T-helper 2 cell treated with Interferon-gamma antibody and Interleukin-4, amounts not matched to agents 5 μg/mL and 100 μg/mL, for 36 hours (primary cell): ENCODE measurements at regions not wholly inside any gene's neighbourhood (a gene's known extent, or its start where the extent isn't known, plus 50 kb on each side); places are given as distances from the start of the nearest gene placed in this dataset.
"Not testable (repeated sequence)": the region's sequence is repeated elsewhere in the genome, so short reads cannot be mapped to it uniquely, and the experiment has no call there.

Experiments used
- DNase-seq: peaks from one replicate; pipeline ENCODE4 v3.0.0; 2021; ENCODE audit warnings: low spot score
- H3K27ac Mint-ChIP-seq: one replicate; pipeline ENCODE4 v1.8.0; 2021; ENCODE audit warnings: mild to moderate bottlenecking, mixed read lengths
- H3K27me3 Mint-ChIP-seq: one replicate; pipeline ENCODE4 v1.8.0; 2021; ENCODE audit warnings: low read depth, mixed read lengths
- H3K36me3 Mint-ChIP-seq: one replicate; pipeline ENCODE4 v1.8.0; 2021; ENCODE audit warnings: low read depth, mixed read lengths
- H3K4me1 Mint-ChIP-seq: one replicate; pipeline ENCODE4 v1.8.0; 2021; ENCODE audit warnings: low read depth, mixed read lengths
- H3K4me3 Mint-ChIP-seq: one replicate; pipeline ENCODE4 v1.8.0; 2022; ENCODE audit warnings: mild to moderate bottlenecking, moderate library complexity, mixed read lengths
- H3K9me3 Mint-ChIP-seq: one replicate; pipeline ENCODE4 v1.8.0; 2021; ENCODE audit warnings: mixed read lengths

DNA sequence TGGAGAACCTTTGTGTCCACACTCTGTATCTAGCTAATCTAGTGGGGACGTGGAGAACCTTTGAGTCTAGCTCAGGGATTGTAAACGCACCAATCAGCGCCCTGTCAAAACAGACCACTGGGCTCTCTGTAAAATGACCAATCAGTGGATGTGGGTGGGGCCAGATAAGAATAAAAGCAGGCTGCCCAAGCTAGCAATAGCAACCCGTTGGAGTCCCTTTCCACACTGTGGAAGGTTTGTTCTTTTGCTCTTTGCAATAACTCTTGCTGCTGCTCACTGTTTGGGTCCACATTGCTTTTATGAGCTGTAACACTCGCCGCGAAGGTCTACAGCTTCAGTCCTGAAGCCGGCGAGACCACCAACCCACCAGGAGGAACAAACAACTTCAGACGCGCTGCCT lies 187.7 kb upstream of the NLRP1 start:
- H3K9me3 Mint-ChIP-seq, H3K36me3 Mint-ChIP-seq, H3K27ac Mint-ChIP-seq, DNase-seq, H3K4me3 Mint-ChIP-seq: not testable (repeated sequence)
- Mint-ChIP-seq H3K4me1 (peaks cover 17% of the 10 kb centered on the region), H3K27me3 (peaks cover 33% of the 10 kb centered on the region)

DNA sequence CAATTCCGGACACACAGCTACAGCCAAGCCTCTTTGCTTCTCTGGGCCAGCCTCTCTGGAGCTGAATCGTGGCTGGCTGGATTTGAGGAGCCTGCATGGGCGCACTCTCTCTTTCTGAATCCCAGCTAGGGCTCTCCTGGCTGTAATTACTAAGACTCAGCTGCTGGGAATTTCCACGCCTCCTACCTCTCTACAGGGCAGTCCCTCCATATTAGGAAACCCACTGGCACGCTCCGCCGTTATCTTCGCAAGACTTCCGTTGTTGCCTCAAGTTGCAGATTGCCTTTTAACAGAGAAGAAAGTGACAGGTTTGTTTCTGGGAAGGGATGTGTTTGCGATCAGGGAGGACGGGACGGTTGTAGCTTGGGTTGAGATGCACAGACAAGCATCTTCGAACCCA lies 188.4 kb upstream of the NLRP1 start:
- H3K36me3 Mint-ChIP-seq = no peaks in the 10 kb centered on the region
- H3K27ac Mint-ChIP-seq = no peak overlapping the region
- H3K9me3 Mint-ChIP-seq = no peaks in the 10 kb centered on the region
- peaks cover 22% of the 10 kb centered on the region for H3K4me1 Mint-ChIP-seq
- H3K4me3 Mint-ChIP-seq = no peak overlapping the region
- H3K27me3 Mint-ChIP-seq = peaks cover 35% of the 10 kb centered on the region
- no peak for DNase-seq

DNA sequence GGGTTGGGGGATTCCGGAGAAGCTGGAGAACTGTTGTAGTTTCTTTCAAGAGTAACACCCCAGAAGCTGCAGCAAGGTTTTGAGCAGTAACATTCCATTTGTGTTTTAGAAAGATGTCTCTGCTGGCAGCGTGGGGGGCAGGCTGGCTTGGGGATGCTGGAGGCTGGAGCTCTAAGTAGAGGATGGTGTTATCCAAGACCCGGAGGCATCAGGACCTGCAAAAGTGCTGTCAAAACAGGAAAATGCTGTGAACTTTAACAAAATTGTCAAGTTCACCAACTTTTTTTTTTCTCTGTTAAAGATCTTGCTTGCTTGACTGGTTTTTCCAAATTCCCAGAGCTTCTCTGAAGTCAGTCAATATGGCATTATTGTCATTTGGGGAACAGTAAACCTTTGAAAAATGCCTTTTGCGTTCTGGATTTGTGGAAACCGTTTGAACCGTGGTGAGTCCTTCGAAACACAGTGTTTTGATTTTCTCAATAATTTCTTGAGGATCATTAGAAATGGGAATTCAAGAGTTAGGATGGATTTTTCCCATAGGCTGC lies 189.6 kb upstream of the NLRP1 start:
- Mint-ChIP-seq H3K9me3 (no peaks in the 10 kb centered on the region), H3K27ac (no peak overlapping the region), H3K27me3 (peaks cover 28% of the 10 kb centered on the region), H3K4me3 (no peak overlapping the region), H3K4me1 (peaks cover 22% of the 10 kb centered on the region), H3K36me3 (no peaks in the 10 kb centered on the region)
- no peak for DNase-seq

DNA sequence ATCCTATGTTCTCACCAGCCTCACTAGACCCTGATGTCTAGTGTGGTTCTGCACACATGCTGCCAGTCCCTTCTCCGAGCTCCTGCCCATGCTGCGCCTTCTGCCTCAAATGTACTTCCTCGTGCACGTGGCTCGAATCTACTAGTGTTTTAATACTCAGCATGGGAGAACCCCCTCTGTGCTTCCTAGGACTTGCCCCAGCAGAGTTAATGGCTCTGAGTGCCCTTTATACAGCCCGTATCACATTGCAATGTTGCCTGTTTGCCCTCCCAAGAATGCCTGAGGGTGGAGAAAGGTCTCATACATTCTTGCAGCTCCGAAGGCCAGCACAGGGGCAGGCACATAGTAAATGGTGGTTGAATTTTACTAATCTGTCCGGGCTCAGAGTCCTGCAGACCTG lies 190.8 kb upstream of the NLRP1 start:
- Mint-ChIP-seq H3K36me3 (no peaks in the 10 kb centered on the region), H3K4me3 (no peak overlapping the region), H3K9me3 (no peaks in the 10 kb centered on the region), H3K27me3 (peaks cover 28% of the 10 kb centered on the region), H3K27ac (no peak overlapping the region), H3K4me1 (peaks cover 22% of the 10 kb centered on the region)
- DNase-seq = no peak

DNA sequence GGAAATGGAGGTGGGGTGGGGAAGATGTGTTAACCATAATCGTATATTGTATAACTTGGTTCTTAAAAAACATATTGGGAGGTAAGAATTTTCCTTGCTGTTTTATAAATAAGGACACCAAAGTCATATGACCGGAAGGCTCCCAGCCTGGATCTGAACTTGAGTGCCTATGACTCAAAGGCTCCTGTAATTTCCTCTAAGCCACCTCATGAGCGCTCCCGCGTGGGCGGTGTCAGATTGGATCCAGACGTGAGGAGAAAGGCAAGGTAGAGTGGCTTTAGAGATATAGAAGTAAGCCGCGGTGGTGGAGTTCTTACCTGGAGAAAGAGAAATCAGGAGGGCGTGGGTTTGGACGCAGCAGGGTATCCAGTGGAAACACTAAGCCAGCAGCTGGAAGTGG lies 196.2 kb upstream of the NLRP1 start:
- Mint-ChIP-seq H3K36me3 (no peaks in the 10 kb centered on the region), H3K4me1 (peaks cover 15% of the 10 kb centered on the region), H3K4me3 (no peak overlapping the region), H3K9me3 (no peaks in the 10 kb centered on the region), H3K27ac (no peak overlapping the region), H3K27me3 (peaks cover 19% of the 10 kb centered on the region)
- no peak for DNase-seq

DNA sequence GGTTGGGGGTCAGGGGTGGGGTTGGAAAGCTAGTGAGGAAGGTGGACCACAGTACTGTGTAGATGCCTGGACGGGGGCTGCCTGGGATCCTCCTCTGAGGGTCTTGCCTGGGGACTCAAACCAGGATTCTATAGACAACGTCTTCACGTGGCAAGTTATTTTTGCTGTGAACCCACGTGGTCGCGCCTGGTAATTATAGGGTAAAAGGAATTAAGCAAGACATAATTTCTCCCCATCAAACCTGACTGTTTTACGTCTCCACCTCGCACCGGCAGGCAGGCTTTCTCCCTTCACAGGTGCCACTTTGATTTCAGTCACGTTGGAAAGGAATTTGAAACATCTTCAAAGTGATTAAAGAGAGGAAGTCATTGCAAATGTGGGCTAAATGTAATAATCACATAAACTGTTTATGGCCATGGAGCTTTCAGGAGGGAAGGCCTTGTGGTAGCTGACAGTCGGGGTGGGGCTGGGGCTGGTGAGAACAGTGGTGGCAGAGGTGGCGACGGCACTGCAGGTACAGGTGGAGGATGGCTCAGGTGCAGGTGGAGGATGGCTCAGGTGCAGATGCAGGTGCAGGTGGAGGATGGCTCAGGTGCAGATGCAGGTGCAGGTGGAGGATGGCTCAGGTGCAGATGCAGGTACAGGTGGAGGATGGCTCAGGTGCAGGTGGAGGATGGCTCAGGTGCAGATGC lies 197.1 kb upstream of the NLRP1 start:
- Mint-ChIP-seq H3K27me3 (peaks cover 19% of the 10 kb centered on the region), H3K27ac (no peak overlapping the region), H3K9me3 (no peaks in the 10 kb centered on the region), H3K4me1 (peaks cover 8% of the 10 kb centered on the region), H3K4me3 (no peak overlapping the region), H3K36me3 (no peaks in the 10 kb centered on the region)
- no peak for DNase-seq

DNA sequence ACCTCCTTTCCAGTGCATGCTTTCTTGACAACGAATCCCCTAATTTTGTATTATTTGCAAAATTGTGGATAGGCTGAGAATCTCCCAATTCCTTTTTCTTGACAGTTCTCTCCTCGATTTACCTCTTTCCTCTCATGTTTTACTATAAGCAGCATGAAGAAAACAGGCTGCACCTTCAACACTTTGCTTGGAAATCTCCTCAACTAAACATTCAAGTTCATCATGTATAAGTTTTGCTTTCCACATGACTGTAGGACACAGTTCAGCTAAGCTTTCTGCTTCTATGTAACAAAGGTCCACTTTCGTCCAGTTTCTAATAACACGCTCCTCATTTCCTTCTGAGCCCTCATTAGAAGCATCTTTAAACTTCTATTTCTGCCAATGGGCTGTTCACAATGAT lies 199.0 kb upstream of the NLRP1 start:
- Mint-ChIP-seq H3K9me3 (no peaks in the 10 kb centered on the region), H3K27ac (no peak overlapping the region), H3K4me3 (no peak overlapping the region), H3K36me3 (no peaks in the 10 kb centered on the region), H3K27me3 (peaks cover 18% of the 10 kb centered on the region), H3K4me1 (no peaks in the 10 kb centered on the region)
- no peak for DNase-seq

DNA sequence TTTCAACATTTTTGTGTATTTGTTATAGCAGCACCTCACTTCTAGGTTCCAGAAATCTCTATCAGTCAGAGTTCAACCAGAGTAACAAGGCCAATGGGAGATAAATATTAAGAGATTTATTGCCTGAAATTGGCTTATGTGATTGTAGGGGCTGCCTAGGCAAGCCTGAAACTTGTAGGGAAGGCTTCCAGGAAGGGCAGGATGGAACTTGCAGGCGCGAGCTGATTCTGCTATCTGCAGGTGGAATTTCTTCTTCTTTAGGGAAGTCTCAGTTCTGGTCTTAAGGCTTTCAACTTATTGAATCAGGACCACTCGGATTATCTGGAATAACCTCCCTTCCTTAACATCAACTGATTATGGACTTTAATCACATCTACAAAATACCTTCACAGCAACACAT lies 199.5 kb upstream of the NLRP1 start:
- Mint-ChIP-seq H3K4me1 (no peaks in the 10 kb centered on the region), H3K4me3 (no peak overlapping the region), H3K27ac (no peak overlapping the region), H3K9me3 (no peaks in the 10 kb centered on the region), H3K27me3 (peaks cover 17% of the 10 kb centered on the region), H3K36me3 (no peaks in the 10 kb centered on the region)
- no peak for DNase-seq

DNA sequence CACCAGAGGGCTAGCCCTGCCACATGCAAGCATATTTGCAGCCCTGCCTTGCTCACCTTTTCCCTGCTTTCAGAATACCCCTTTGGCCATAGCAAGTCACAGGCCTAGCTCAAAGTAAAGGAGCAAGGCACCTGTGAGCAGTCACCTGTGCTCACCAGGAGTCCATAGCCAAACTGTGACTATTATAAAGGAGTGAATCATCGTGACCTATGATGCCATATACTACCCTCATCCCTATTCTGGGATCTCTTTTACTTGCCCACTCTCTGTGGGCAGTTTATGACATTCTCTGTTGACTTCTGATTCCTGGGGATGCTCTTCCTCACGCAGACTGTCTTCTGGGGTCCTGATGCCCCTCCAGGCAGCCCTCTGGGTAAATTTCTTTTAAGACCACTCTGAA lies 200.5 kb upstream of the NLRP1 start:
- Mint-ChIP-seq H3K36me3 (no peaks in the 10 kb centered on the region), H3K27ac (no peak overlapping the region), H3K4me3 (no peak overlapping the region), H3K9me3 (no peaks in the 10 kb centered on the region), H3K27me3 (peaks cover 21% of the 10 kb centered on the region), H3K4me1 (no peaks in the 10 kb centered on the region)
- DNase-seq = no peak

DNA sequence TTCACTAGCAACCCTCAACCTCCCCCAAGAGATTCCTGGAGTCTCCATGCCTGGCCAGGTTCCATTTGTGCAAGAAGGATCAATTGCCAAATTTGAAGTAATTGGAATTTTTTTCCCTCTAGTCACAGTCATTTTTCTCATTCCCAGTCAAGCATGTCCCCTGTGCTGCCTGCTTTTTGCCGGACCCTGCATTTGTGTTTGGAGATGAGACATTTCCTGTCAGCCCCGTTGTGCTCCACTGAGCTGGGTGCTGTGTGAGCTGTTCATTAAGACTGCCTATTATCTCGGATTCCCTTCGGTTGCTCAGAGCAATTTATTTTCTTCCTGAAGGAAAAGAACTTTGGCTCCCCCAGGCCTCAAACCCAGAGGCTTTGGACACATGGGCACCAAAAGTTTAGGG lies 201.0 kb upstream of the NLRP1 start:
- H3K27ac Mint-ChIP-seq = no peak overlapping the region
- no peaks in the 10 kb centered on the region for H3K9me3 Mint-ChIP-seq
- H3K27me3 Mint-ChIP-seq = peaks cover 21% of the 10 kb centered on the region
- no peak overlapping the region for H3K4me3 Mint-ChIP-seq
- no peaks in the 10 kb centered on the region for H3K4me1 Mint-ChIP-seq
- DNase-seq = no peak
- no peaks in the 10 kb centered on the region for H3K36me3 Mint-ChIP-seq

DNA sequence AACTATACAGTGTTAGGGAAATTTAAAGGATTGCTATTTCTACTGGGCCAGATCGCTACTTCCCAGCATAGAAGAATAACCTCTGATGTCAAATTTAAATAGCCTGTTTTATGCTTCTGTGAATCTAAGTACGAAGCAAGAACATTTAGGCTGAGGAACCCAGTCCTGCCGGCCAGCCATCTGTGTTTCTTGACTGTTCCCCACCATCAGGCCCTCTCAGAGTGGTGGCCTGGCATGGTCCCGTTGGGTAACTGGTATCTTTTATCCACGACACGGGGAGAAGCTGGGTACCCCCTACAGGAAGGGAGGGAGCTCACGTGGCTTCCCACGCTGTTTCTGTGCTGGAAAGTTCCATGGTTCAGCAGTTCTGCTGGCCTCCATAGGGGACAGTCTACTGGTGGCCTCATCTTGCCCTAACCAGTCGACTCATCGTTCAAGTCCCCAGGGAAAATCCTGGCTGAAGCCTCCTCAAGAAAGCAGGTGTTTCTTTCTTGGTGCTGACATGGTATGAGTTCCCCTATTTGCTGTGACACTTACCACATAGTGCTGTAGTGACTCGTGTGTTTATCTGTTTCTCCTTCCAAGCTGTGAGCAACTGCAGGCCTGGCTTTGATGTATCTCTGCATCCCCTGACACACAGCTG lies 201.7 kb upstream of the NLRP1 start:
- no peak overlapping the region for H3K4me3 Mint-ChIP-seq
- H3K4me1 Mint-ChIP-seq = no peaks in the 10 kb centered on the region
- no peaks in the 10 kb centered on the region for H3K36me3 Mint-ChIP-seq
- no peaks in the 10 kb centered on the region for H3K9me3 Mint-ChIP-seq
- H3K27me3 Mint-ChIP-seq = peaks cover 19% of the 10 kb centered on the region
- H3K27ac Mint-ChIP-seq = no peak overlapping the region
- DNase-seq = no peak

DNA sequence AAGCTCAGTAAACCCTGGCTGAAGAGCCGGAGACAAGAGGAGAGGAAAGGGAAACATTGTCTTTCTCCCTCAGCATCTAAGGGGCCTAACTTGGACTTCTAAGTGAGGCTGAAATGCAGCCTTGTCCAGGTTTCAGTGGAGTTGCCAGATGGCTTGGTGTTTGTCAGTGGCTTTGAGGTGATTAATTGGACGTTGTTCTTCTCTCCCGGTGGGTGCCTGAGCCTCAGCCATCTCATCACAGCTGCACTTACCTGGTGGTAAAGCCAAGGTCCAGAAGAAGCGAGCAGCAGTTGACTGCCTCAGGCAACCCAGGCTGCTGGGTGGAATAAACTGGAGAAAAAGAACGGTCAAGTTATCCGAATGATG lies 202.2 kb upstream of the NLRP1 start:
- H3K4me3 Mint-ChIP-seq = no peak overlapping the region
- no peaks in the 10 kb centered on the region for H3K36me3 Mint-ChIP-seq
- H3K27ac Mint-ChIP-seq = no peak overlapping the region
- H3K9me3 Mint-ChIP-seq = no peaks in the 10 kb centered on the region
- DNase-seq = no peak
- peaks cover 14% of the 10 kb centered on the region for H3K27me3 Mint-ChIP-seq
- H3K4me1 Mint-ChIP-seq = no peaks in the 10 kb centered on the region

DNA sequence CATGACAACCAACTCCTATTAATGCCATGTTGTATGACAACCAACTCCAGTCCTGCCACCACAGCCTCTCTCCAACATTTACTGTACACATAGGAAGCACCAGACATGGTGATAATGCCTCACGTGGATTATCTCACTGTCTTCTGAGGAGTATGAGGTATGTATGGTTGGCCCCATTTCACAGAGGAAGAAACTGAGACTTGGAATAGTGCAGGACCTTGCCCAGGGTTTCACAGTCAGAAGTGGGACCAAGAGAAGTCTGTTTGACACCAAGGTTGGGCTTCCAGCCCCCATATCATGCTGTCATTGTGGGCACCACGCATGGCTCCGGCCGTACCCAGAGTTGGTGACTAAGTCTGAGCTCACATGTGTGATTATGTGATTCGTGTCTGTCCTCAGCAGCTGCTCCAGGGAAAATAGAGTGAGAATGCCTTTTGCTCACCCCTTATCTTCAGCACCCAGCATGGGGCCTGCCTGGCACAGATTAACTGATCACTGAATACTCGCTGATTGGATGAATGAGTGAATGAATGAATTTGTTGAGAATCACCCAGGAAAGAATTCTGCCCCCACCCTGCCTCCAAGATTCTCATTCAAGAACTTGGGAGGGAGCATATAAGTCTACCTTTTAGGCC lies 204.1 kb upstream of the NLRP1 start:
- H3K9me3 Mint-ChIP-seq = peaks cover 13% of the 10 kb centered on the region
- no peak for DNase-seq

DNA sequence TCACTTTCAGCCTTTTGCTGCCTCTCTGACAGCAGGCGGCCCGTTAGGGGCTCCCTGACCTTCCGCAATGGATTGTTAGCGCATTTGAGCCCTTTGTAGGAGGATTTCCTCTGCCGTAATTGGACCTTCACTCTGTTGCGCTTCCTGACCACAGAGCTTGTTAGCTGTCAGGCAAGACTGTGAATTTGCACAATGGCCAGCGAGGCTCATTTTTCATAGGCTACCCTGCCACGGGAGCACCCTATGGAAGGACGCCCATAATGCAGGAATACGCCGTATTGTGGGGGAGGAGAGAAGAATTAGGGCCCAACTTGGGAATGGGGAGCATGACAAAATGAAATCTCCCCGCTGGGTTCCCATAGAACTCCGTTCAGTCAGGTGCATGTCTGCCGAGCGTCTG lies 205.2 kb upstream of the NLRP1 start:
- H3K27me3 Mint-ChIP-seq = peaks cover 17% of the 10 kb centered on the region

More for the DNA sequence above, 204.1 kb upstream of the NLRP1 start:
- Mint-ChIP-seq H3K36me3 (no peaks in the 10 kb centered on the region), H3K4me3 (no peak overlapping the region), H3K27ac (no peak overlapping the region), H3K4me1 (no peaks in the 10 kb centered on the region), H3K27me3 (peaks cover 17% of the 10 kb centered on the region)

More for the DNA sequence above, 205.2 kb upstream of the NLRP1 start:
- H3K27ac Mint-ChIP-seq = no peak overlapping the region
- no peak overlapping the region for H3K4me3 Mint-ChIP-seq
- peaks cover 13% of the 10 kb centered on the region for H3K9me3 Mint-ChIP-seq
- H3K4me1 Mint-ChIP-seq = no peaks in the 10 kb centered on the region
- H3K36me3 Mint-ChIP-seq = no peaks in the 10 kb centered on the region
- no peak for DNase-seq
